Ovary (tissue), 7 donors: ENCODE measurements at regions not wholly inside any gene's neighbourhood (a gene's known extent, or its start where the extent isn't known, plus 50 kb on each side); places are given as distances from the start of the nearest gene placed in this dataset.

Experiments used
- DNase-seq, 5 donors: peaks; one replicate each; pipeline ENCODE4 v3.0.0-alpha.2; 2019 to 2020
- H3K27ac ChIP-seq, 2 donors: fragments of 200-600 bp; one replicate each; pipeline versions ENCODE4 v1.5.1 to v1.8.0; 2019 to 2022
- H3K27me3 ChIP-seq: fragments of 200-600 bp; one replicate; pipeline ENCODE4 v1.8.0; 2022
- H3K36me3 ChIP-seq: fragments of 200-600 bp; sonication (generic); one replicate; pipeline ENCODE4 v1.5.1; 2019
- H3K4me1 ChIP-seq: one replicate; pipeline ENCODE4 v1.8.1; 2013; ENCODE audit warnings: mild to moderate bottlenecking, moderate library complexity; ENCODE audit not compliant: insufficient read depth
- H3K4me3 ChIP-seq: fragments of 200-600 bp; sonication (generic); one replicate; pipeline ENCODE4 v1.5.1; 2017
- H3K9me3 ChIP-seq, 2 donors: fragments of 200-600 bp in 1 of 2; sonication (generic) in 1 of 2; one replicate each; pipeline versions ENCODE4 v1.5.1 to v1.8.1; 2013 to 2019; ENCODE audit warnings: mild to moderate bottlenecking in 1 of 2, moderate library complexity in 1 of 2
- EP300 ChIP-seq: sonication (generic); formaldehyde crosslinking; IDR thresholded peaks from one replicate; pipeline ENCODE4 v1.6.1; 2017; ENCODE audit warnings: antibody characterized with exemption
- POLR2A ChIP-seq: fragments of 450-650 bp; IDR thresholded peaks from one replicate; pipeline ENCODE4 v1.6.1; 2017; ENCODE audit warnings: antibody characterized with exemption, mild to moderate bottlenecking, moderate library complexity
- WGBS, 3 donors: extraction: QIAGEN DNeasy Blood & Tissue Kit in 1 of 3; methylation state at CpG; one replicate each; pipeline versions ENCODE4 v1.1.5 to v1.1.7; 2013 to 2017; 5-methylcytosine and 5-hydroxymethylcytosine counted together
- intact Hi-C, 4 donors: fragments of 100-400 bp; cut with DNase I; formaldehyde crosslinking; loops; one replicate each; pipeline versions ENCODE4 v1.11.0 to v1.15.1; 2022 to 2023
- TF ChIP-seq, protein P1 (sequence below), 3 donors: fragments of 450-650 bp in 2 of 3; fragments of 200-600 bp in 1 of 3; IDR thresholded peaks; one replicate each; pipeline versions ENCODE4 v1.5.1 to v1.8.0; 2016 to 2022; ENCODE audit warnings: antibody characterized with exemption in 3 of 3, mild to moderate bottlenecking in 1 of 3
- donor health status: DM: no; HTN: no; CAD: no; lungs with moderate emphysema.
- donor health status: DM: no; HTN: no; CAD: no.
- donor health status: Bipolar disorder and iron deficiency.
- donor health status: DM: no; HTN: no; CAD: no.
- donor health status: DM: yes; HTN: yes; CAD: no.

DNA sequence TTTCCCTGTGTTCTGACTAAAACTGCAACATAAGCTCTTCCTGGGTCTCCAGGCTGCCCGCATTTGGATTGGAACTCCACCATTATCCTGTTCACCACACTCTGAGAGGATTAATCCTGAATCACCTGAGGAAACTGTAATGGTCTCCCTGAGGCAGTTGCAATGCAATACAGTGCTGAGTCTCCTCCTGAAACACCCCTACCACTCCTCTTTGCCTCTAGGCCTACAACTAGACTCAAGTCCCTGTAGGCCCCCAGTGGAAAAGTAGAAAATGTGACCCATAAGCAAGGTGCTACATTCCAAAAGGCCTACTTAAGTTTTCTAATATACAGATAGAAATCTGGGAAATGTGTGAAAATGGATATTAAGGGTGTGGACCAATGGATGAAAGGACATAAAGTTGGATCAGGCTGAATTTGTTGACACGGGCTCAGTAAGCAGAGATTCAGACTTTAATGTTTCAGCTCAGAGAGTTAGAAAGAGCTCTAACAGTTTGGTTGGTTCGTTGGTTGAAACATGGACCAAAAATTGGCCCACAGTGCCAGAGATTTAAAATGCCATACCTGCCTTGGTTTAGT lies 222.3 kb upstream of the ZC3H15 start:
- H3K27ac ChIP-seq, result no peak overlapping the region
- DNase-seq, result no peak
- no peak overlapping the region for H3K4me3 ChIP-seq
- no peaks in the 10 kb centered on the region for H3K36me3 ChIP-seq
- TF ChIP-seq POLR2A (no peak), EP300 (no peak)
- TF ChIP-seq, protein P1, sequence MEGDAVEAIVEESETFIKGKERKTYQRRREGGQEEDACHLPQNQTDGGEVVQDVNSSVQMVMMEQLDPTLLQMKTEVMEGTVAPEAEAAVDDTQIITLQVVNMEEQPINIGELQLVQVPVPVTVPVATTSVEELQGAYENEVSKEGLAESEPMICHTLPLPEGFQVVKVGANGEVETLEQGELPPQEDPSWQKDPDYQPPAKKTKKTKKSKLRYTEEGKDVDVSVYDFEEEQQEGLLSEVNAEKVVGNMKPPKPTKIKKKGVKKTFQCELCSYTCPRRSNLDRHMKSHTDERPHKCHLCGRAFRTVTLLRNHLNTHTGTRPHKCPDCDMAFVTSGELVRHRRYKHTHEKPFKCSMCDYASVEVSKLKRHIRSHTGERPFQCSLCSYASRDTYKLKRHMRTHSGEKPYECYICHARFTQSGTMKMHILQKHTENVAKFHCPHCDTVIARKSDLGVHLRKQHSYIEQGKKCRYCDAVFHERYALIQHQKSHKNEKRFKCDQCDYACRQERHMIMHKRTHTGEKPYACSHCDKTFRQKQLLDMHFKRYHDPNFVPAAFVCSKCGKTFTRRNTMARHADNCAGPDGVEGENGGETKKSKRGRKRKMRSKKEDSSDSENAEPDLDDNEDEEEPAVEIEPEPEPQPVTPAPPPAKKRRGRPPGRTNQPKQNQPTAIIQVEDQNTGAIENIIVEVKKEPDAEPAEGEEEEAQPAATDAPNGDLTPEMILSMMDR (IDR thresholded peaks at IDR 0.05), result no peak
- intact Hi-C loops, result no loop called here
- H3K27me3 ChIP-seq, result no peaks in the 10 kb centered on the region
- 93 to 96% (median 95%) methylated on average over 3 of the region's 3 CpGs for WGBS, 3 donors
- no peaks in the 10 kb centered on the region for H3K9me3 ChIP-seq
- no peaks in the 10 kb centered on the region for H3K4me1 ChIP-seq

DNA sequence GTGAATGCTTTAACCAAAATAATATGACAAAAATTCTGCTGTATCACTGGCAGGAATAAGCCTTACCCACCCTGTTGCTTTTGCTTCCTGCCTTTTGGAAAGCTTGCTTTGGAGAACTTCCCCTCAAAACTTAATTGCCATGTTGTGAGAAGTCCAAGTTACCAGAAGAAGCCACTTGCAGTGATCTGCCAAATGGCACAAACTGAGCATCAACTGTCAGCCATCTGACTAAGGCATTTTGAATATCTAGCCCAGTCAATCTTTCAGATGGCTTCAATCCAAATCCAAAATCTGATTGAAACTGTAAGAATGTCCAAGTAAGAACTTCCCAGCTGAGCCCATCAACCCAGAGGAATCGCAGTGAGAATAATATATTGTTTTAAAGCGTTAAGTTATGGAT lies 216.5 kb upstream of the ZC3H15 start:
- intact Hi-C loops, result no loop called here
- Histone ChIP-seq H3K27me3 (peaks cover 2% of the 10 kb centered on the region), H3K4me3 (no peak overlapping the region), H3K4me1 (no peaks in the 10 kb centered on the region), H3K9me3 (no peaks in the 10 kb centered on the region), H3K27ac (no peak overlapping the region), H3K36me3 (no peaks in the 10 kb centered on the region)
- no peak for DNase-seq
- WGBS, 3 donors, result 94 to 97% (median 97%) methylated on average over 2 of the region's 2 CpGs
- TF ChIP-seq, protein P1 (IDR thresholded peaks at IDR 0.05), result no peak
- TF ChIP-seq EP300, result no peak
- TF ChIP-seq POLR2A, result no peak

DNA sequence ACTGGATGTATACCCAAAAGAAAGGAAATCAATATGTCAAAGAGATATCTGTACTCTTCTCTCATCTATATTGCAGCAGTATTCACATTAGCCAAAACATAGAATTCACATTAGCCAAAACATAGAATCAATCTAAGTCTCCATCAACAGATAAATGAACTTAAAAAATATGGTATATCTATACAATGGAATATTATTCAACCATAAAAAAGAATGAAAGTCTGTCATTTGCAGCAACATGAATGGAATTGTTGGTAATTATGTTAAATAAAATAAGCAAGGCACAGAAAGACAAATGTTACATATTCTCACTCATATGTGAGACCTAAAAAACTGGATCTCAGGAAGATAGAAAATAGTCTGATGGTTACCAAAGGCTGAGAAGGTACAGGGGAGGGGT lies 212.1 kb upstream of the ZC3H15 start:
- intact Hi-C loops, result no loop called here
- H3K4me1 ChIP-seq, result no peaks in the 10 kb centered on the region
- TF ChIP-seq EP300 (no peak), POLR2A (no peak)
- TF ChIP-seq, protein P1 (IDR thresholded peaks at IDR 0.05), result no peak
- no peak overlapping the region for H3K4me3 ChIP-seq
- peaks cover 2% of the 10 kb centered on the region for H3K27me3 ChIP-seq
- H3K27ac ChIP-seq, result no peak overlapping the region
- H3K9me3 ChIP-seq, result no peaks in the 10 kb centered on the region
- no peak for DNase-seq
- H3K36me3 ChIP-seq, result no peaks in the 10 kb centered on the region

DNA sequence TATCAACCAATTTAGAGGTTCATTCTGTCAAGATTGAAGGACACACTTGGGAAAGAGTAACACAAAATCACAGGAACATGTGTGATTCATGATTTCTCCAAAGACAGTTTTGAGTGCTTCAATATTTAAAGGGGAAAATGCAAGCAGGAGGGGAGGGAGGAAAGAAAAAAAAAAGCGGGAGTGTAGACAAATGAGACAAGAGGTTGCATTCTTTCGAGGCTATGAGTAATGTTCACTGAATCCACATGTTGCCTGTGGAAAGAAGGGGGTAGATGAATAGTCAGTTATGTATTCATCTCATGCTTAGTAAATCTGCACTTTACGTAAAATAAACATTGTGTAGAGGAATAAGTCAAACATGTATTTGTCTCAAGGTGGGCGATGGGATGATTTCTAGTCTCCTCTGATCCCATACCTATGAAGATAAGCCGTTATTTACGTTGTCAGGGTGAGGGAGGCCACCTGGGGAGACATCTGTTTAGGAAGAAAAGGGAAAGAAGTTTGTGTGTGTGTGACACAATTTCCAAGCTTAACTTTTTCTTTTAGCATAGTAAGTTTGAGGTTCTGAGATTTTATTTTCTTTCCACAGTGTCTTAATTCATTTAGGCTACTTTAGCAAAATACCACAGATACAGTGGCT lies 211.0 kb upstream of the ZC3H15 start:
- no peaks in the 10 kb centered on the region for H3K36me3 ChIP-seq
- no peaks in the 10 kb centered on the region for H3K4me1 ChIP-seq
- TF ChIP-seq EP300, result no peak
- TF ChIP-seq, protein P1 (IDR thresholded peaks at IDR 0.05), result no peak
- no peak for TF ChIP-seq POLR2A
- H3K27ac ChIP-seq, result no peak overlapping the region
- peaks cover 2% of the 10 kb centered on the region for H3K27me3 ChIP-seq
- no peak overlapping the region for H3K4me3 ChIP-seq
- intact Hi-C loops, result no loop called here
- DNase-seq, result no peak
- 59 to 69% (median 63%) methylated on average over 6 of the region's 6 CpGs for WGBS, 3 donors
- H3K9me3 ChIP-seq, result no peaks in the 10 kb centered on the region
